ENCODE measurements at regions not wholly inside any gene's neighbourhood (a gene's known extent, or its start where the extent isn't known, plus 50 kb on each side); places are given as distances from the start of the nearest gene placed in this dataset.
"Not testable (repeated sequence)": the region's sequence is repeated elsewhere in the genome, so short reads cannot be mapped to it uniquely, and the experiment has no call there.

GRCh38 chr4:138334346-138335016 lies 92.3 kb upstream of the SLC7A11 start:
- Mint-ChIP-seq H3K36me3 (no peaks in the 10 kb centered on the region), H3K4me1 (no peaks in the 10 kb centered on the region), H3K4me3 (no peak overlapping the region), H3K27ac (no peak overlapping the region), H3K9me3 (peaks cover 2 to 11% (median 8%) of the 10 kb centered on the region in 7 donors), H3K27me3 (ENCODE audit: low read depth in 3 of 3) (peaks cover 0 to 3% (median 3%) of the 10 kb centered on the region in 3 donors)
- H3K4me1 ChIP-seq (ENCODE audit: control insufficient read depth in 1 of 2, insufficient read depth in 2 of 2, low read length in 2 of 2) = no peaks in the 10 kb centered on the region
- no peak overlapping the region for H3K4me3 ChIP-seq (replicated peaks in 1 of 3; ENCODE audit: low read depth in 2 of 3, low read length in 3 of 3)
- H3K9me3 ChIP-seq (replicated peaks in 1 of 2; ENCODE audit: control insufficient read depth in 1 of 2, insufficient read depth in 1 of 2, low read length in 2 of 2) = peaks cover 0 to 9% of the 10 kb centered on the region in 2 donors
- H3K27me3 ChIP-seq (ENCODE audit: control insufficient read depth in 2 of 2, insufficient read depth in 2 of 2, low read length in 2 of 2) = no peaks in the 10 kb centered on the region
- no peak overlapping the region for H3K27ac ChIP-seq (ENCODE audit: low read depth in 1 of 2, low read length in 2 of 2)
- 83% methylated on average over 1 of the region's 9 CpGs for WGBS (ENCODE audit: insufficient coverage)
- H2AFZ ChIP-seq (ENCODE audit: insufficient read depth, low read depth, low read length, poor library complexity, severe bottlenecking) = no peak overlapping the region
- H3K9ac ChIP-seq (ENCODE audit: insufficient read depth, low read length, poor library complexity, severe bottlenecking) = no peak overlapping the region
- intact Hi-C loops (cut with micrococcal nuclease) = no loop called here
- no peaks in the 10 kb centered on the region for H3K36me3 ChIP-seq (replicated peaks in 1 of 2; ENCODE audit: control insufficient read depth in 1 of 2, insufficient read depth in 2 of 2, low read length in 2 of 2)
- H3K79me2 ChIP-seq (ENCODE audit: insufficient read depth, low read length) = no peaks in the 10 kb centered on the region
- no peaks in the 10 kb centered on the region for H4K20me1 ChIP-seq (ENCODE audit: insufficient read depth, low read length)
- H3K4me2 ChIP-seq (replicated peaks; ENCODE audit: extremely low read depth, low read length, poor library complexity, severe bottlenecking) = no peak overlapping the region
- no peak for TF ChIP-seq CTCF (IDR thresholded peaks at IDR 0.05)
- no peak for DNase-seq

- H3K27me3 ChIP-seq (ENCODE audit: control insufficient read depth in 2 of 2, insufficient read depth in 2 of 2, low read length in 2 of 2); H3K36me3 Mint-ChIP-seq; H3K9ac ChIP-seq (ENCODE audit: insufficient read depth, low read length, poor library complexity, severe bottlenecking); H3K9me3 ChIP-seq (replicated peaks in 1 of 2; ENCODE audit: control insufficient read depth in 1 of 2, insufficient read depth in 1 of 2, low read length in 2 of 2); H4K20me1 ChIP-seq (ENCODE audit: insufficient read depth, low read length); intact Hi-C loops (cut with micrococcal nuclease); H2AFZ ChIP-seq (ENCODE audit: insufficient read depth, low read depth, low read length, poor library complexity, severe bottlenecking); H3K27me3 Mint-ChIP-seq (ENCODE audit: low read depth in 3 of 3); H3K4me3 Mint-ChIP-seq; H3K79me2 ChIP-seq (ENCODE audit: insufficient read depth, low read length); H3K4me3 ChIP-seq (replicated peaks in 1 of 3; ENCODE audit: low read depth in 2 of 3, low read length in 3 of 3); H3K4me2 ChIP-seq (replicated peaks; ENCODE audit: extremely low read depth, low read length, poor library complexity, severe bottlenecking); H3K27ac ChIP-seq (ENCODE audit: low read depth in 1 of 2, low read length in 2 of 2); DNase-seq; H3K36me3 ChIP-seq (replicated peaks in 1 of 2; ENCODE audit: control insufficient read depth in 1 of 2, insufficient read depth in 2 of 2, low read length in 2 of 2): not testable (repeated sequence)
- peaks cover 8 to 15% of the 10 kb centered on the region in 2 donors for H3K4me1 ChIP-seq (ENCODE audit: control insufficient read depth in 1 of 2, insufficient read depth in 2 of 2, low read length in 2 of 2)
- 80% methylated on average over 1 of the region's 1 CpG for WGBS (ENCODE audit: insufficient coverage)
- Mint-ChIP-seq H3K9me3 (peaks cover 2 to 13% (median 8%) of the 10 kb centered on the region in 7 donors), H3K4me1 (peaks cover 13% of the 10 kb centered on the region), H3K27ac (peak overlapping the region in 1 of 7 donors; percentile 7)
Observed at GRCh38 chr4:138332415-138332814, 90.3 kb upstream of the SLC7A11 start.

Measured in CD14-positive monocyte (primary cell).